ENCODE measurements at regions not wholly inside any gene's neighbourhood (a gene's known extent, or its start where the extent isn't known, plus 50 kb on each side); places are given as distances from the start of the nearest gene placed in this dataset.
"Not testable (repeated sequence)": the region's sequence is repeated elsewhere in the genome, so short reads cannot be mapped to it uniquely, and the experiment has no call there.

DNA sequence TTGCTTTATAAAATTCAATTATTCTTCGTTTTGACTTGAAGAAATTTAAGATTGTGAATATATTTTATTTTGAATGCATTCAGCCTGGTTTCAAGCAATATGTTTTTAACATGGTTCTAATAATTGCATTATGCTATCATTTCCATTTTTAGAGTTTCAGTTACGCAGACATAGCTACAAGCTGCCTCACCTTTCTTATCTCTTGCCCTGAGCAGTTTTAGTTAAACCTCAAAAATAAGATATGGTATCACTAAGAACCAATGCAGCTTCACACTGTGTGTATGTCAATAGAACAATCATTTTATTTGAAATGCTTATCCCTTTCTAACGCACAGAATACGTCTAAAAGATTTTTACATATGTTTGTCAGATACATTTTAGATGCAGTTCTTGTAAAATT is 632.6 kb upstream of the KCND2 start:
- no peak for DNase-seq

GRCh38 chr7:119640861-119641260 is 632.1 kb upstream of the KCND2 start:
- no peak for DNase-seq

DNA sequence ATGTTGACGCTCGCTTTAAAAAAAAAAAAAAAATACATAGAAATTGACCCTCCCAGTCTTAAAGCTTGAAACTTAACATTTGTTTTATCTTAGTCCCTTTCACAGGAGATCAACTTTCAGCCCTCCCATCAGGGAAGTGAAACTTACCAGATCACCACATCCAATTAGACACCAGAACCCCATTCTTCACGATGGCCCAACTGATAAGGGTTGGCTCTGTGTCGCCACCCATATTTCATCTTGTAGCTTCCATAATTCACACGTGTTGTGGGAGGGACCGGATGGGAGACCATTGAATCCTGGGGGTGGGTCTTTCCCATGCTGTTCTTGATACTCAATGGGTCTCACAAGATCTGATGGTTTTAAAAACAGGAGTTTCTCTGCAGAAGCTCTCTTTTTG is 629.4 kb upstream of the KCND2 start:
- no peak for DNase-seq

- DNase-seq: no peak
These were observed 625.7 kb upstream of the KCND2 start for GRCh38 chr7:119647286-119647685.

DNA sequence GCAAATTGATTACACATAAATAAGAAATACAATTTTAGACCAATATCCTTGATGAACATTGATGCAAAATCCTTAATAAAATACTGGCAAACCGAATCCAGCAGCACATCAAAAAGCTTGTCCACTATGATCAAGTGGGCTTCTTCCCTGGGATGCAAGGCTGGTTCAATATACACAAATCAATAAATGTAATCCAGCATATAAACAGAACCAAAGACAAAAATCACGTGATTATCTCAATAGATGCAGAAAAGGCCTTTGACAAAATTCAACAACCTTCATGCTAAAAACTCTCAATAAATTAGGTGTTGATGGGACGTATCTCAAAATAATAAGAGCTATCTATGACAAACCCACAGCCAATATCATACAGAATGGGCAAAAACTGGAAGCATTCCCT is 624.2 kb upstream of the KCND2 start:
- DNase-seq: not testable (repeated sequence)

- no peak for DNase-seq
These were observed 612.9 kb upstream of the KCND2 start for GRCh38 chr7:119660080-119660479.

DNA sequence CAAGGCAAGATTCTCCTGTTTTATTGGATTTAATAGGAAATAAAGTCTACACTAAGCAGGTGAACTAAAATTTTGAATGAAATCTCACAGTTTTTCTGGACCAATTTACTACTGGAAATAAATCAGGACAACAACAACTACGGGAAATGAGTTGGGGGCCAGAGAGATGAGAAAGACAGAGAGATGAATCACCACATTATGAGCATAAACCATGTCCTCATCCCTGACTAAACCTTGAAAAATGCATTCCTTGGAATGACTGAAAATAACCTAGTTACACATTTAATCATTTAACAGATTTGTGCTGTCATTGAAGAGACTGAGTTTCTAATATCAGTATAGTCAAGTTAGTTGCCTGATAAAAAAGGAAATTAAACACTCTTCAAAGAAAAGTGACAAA is 608.4 kb upstream of the KCND2 start:
- DNase-seq: no peak

GRCh38 chr7:119665796-119666195 is 607.2 kb upstream of the KCND2 start:
- no peak for DNase-seq

- DNase-seq: no peak
These were observed 591.6 kb upstream of the KCND2 start for GRCh38 chr7:119681336-119681735.

DNA sequence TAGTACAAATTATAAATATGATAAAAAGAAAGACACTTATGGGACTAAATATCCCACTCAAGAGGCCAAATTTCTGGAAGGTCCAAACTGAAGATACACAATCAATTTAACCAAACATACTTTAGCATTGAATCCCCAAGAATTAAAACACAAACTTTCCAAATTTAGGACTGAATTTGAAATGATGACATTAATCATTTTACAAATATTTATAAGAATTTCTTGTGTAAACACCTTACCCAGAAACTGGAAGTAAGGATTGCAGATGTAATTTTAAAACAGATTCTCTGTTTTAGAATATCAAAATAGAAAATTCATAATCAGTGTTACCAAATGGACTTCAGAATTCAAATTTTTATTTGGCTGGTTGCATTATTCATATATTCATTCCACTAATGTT is 588.2 kb upstream of the KCND2 start:
- no peak for DNase-seq

DNA sequence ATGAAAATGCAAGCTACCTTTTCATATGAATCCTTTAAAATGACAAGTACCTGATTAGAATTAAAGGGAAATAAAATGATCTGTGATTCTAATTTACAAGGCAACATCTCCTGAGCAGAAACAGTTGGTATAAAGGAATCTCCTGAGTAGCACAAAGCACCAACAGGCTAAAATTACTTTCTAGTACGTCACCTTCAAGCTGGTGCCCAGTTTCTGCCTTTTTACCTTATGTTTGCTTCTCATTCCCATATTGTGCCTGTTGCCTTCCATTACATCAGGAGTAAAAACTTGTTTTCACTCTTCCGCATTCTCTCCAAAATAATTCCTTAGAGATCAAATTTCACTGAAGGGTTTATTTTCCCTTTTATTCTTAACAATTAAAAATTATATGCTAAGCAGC is 587.1 kb upstream of the KCND2 start:
- no peak for DNase-seq

DNA sequence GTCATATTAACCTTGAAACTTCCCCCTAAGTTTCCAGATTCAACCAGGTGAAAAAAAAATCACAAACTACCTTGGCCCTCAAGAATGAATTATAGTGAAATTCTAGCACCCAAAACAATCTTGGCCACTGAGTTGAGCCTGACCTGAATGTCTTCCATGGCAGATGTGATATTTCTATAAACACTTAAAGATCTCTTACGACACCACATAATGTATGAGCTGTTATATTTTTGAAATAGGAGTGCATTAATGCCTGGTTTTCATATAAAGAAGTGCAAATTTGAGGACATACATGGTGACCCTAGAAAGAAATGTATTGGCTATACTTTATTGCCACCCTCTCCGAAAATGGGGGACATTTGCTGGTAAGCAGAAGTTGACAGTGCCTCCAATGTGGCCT is 584.1 kb upstream of the KCND2 start:
- DNase-seq: no peak

DNA sequence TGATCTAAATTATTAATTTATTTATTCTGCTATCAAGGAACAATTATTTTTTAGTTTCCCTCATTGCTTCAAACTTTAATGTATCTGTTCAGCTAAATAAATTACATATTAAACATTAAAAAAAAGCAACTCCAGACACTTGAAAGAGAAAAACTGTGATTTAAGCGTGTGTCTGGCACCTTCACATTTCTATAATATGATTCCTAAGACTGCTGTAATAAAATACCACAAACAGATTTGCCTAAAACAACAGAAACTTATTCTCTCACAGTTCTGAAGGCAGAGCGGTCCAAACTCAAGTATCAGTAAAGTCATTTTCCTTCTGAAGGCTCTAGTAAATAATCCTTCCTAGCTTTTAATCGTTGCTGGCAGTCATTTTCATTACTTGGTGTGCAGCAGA is 580.4 kb upstream of the KCND2 start:
- no peak for DNase-seq

DNA sequence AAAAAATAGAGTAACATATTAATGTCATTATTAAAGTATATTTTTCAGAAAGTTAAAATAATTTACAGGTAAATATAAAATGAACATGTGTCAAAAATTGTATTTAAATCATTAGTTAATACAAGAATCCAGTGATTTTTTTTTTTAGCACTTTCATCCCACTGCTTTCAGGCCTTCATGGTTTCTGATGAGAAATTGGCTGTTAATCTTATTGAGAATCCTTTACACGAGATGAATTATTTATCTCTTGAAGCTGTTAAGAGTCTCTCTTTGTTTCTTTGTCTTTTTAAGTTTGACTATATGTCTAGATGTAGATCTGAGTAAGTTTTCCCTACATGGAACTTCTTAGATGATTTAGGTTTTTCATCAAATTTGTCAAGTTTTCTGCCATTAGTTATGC is 578.5 kb upstream of the KCND2 start:
- no peak for DNase-seq

- no peak for DNase-seq
These were observed 576.6 kb upstream of the KCND2 start for GRCh38 chr7:119696336-119696735.

DNA sequence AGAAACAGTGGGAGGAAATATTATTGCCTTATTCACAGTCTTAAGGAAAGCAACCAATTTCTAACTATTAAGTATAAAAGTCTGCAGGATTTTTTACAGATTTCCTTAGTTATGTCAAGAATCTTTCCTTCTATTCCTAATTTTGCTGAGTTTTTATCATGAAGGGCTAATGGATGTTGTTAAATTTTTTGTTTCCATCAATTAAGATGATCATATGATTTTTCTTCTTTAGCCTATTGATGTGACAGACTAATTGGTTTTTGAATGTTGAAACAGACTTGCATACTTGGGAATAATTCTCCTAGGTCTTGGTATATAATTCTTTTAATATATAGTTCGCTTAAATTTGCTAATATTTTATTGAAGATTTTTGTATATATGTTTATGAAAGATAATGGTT is 569.1 kb upstream of the KCND2 start:
- DNase-seq: no peak

DNA sequence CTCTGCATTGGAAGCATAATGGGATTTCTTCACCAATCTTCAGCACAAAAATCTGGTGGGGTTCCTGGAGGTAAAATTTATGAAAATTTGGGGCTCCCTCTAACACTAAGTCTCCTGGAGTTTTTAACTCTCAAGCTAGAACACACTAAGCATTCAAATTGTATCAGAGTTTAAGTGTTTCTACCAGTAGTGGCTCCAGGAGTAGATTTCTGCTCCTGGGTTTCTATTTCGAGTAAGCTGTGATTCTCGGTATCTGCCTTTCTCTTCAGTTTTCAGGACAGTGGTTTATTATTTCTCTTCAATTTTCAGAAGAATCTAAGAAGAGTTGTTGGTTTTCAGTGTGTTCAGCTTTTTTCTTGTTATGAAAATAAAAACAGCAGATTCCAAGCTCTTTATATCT is 566.4 kb upstream of the KCND2 start:
- DNase-seq: no peak

GRCh38 chr7:119708891-119709290 is 564.1 kb upstream of the KCND2 start:
- DNase-seq: no peak

DNA sequence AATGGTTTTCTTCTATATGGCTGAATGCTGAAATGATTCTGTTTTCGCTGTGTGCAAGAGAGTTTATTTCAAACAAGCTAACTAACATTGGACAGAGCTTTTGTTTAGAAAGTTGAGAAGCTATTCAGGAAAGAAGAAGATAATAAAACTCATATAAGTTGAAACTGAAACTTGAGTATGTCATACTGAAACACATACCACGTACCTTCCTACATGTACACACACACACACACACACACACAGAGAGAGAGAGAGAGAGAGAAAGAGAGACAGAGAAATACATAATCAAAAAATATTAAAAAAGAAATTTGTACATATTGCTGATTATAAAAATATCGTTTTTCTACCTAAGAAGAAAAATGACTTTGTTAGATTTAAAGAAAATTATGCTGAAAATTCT is 561.9 kb upstream of the KCND2 start:
- no peak for DNase-seq

DNA sequence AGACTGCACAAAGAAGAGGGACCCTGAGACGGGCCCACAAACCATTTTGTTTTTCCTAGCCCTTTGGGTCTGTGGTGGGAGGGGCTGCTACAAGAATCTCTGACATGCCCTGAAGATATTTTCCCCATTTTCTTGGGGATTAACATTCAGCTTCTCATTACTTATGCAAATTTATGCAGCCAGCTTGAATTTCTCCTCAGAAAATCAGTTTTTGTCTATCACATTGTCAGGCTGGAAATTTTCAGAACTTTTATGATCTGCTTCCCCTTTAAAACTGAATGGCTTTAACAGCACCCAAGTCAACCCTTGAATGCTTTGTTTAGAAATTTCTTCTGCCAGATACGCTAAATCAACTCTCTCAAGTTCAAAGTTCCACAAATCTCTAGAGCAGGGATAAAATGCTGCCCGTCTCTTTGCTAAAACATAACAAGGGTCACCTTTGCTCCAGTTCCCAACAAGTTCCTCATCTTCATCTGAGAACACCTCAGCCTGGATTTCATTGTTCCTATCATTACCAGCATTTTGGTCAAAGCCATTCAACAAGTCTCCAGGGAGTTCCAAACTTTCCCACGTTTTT is 560.0 kb upstream of the KCND2 start:
- no peak for DNase-seq

- no peak for DNase-seq
These were observed 559.4 kb upstream of the KCND2 start for GRCh38 chr7:119713606-119714005.

GRCh38 chr7:119720541-119720940 is 552.4 kb upstream of the KCND2 start:
- no peak for DNase-seq

DNA sequence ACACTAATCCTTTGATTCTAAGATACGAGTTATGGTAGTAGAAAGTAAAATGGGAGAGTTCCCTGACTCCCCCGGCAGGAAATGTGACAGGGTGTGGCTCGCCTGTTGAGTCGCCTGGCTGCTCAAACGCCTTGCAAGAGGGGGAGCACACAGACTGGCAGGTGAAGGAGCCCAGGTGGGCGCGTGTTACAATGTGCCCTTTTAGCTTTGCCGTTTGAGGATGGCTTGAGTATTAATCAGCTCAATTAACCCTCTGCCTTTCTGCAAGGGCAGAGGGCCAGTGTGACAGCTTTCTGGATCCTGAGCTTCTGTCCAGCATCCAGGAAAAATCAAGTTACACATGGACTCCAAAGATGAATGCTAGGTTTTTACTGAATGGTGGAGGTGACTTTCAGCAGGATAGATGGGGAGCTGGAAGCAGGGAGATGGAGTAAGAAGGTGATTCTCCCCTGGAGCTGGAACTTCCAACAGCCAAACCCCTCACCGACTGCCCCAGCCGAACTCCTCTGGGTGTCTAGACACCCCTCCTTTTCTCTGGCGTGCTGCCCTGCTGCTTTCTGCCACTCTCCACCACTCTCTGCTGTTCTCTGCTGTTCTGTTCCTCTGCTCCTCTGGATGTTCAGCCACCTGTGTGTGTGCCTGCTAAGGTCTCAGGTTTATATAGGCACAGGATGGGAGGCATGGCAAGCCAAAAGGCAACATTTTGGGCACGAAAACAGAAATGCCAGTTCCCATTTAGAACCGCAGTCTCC is 548.8 kb upstream of the KCND2 start:
- DNase-seq: no peak

- no peak for DNase-seq
These were observed 539.7 kb upstream of the KCND2 start for GRCh38 chr7:119733127-119733879.
